KMS-11 (cell line): ENCODE measurements at regions not wholly inside any gene's neighbourhood (a gene's known extent, or its start where the extent isn't known, plus 50 kb on each side); places are given as distances from the start of the nearest gene placed in this dataset.

Source experiments
- H2AFZ ChIP-seq: fragments of 200-600 bp; sonication (generic); 2 replicates; pipeline ENCODE4 v1.6.1; 2016; ENCODE audit warnings: antibody characterized with exemption, mixed run types, low read depth
- H3K27ac ChIP-seq: fragments of 200-600 bp; sonication (generic); 2 replicates; pipeline ENCODE4 v1.6.1; 2016; ENCODE audit warnings: mild to moderate bottlenecking, mixed run types
- H3K27me3 ChIP-seq: fragments of 200-600 bp; sonication (generic); 2 replicates; pipeline ENCODE4 v1.6.1; 2017; ENCODE audit warnings: mild to moderate bottlenecking, low read depth, mixed run types, moderate library complexity; ENCODE audit not compliant: insufficient read depth
- H3K36me3 ChIP-seq: fragments of 200-600 bp; sonication (generic); 2 replicates; pipeline ENCODE4 v1.6.1; 2017; ENCODE audit warnings: mild to moderate bottlenecking, mixed run types; ENCODE audit not compliant: insufficient read depth
- H3K4me1 ChIP-seq: fragments of 200-600 bp; sonication (generic); 2 replicates; pipeline ENCODE4 v1.6.1; 2016; ENCODE audit warnings: mild to moderate bottlenecking, low read depth, mixed run types; ENCODE audit not compliant: poor library complexity, severe bottlenecking
- H3K4me2 ChIP-seq: fragments of 200-600 bp; sonication (generic); 2 replicates; pipeline ENCODE4 v1.7.0; 2016; ENCODE audit warnings: mild to moderate bottlenecking, mixed run types
- H3K4me3 ChIP-seq: fragments of 200-600 bp; sonication (generic); IDR thresholded peaks from 2 replicates; pipeline ENCODE4 v1.6.1; 2017; ENCODE audit warnings: low read depth, low read length, mixed read lengths; ENCODE audit not compliant: insufficient read depth
- H3K79me2 ChIP-seq: fragments of 200-600 bp; sonication (generic); 2 replicates; pipeline ENCODE4 v1.6.1; 2016; ENCODE audit warnings: low read depth, mixed run types; ENCODE audit not compliant: insufficient read depth
- H3K9ac ChIP-seq: fragments of 200-600 bp; sonication (generic); 2 replicates; pipeline ENCODE4 v1.6.1; 2016; ENCODE audit warnings: mild to moderate bottlenecking, mixed run types
- H4K20me1 ChIP-seq: fragments of 200-600 bp; sonication (generic); 2 replicates; pipeline ENCODE4 v1.6.1; 2016; ENCODE audit warnings: mild to moderate bottlenecking, mixed run types; ENCODE audit not compliant: insufficient read depth
- TF ChIP-seq, protein P1 (sequence below): fragments of 200-600 bp; sonication (generic); conservative IDR thresholded peaks from 2 replicates; pipeline ENCODE4 v1.6.1; 2017; ENCODE audit warnings: low read depth, mild to moderate bottlenecking, antibody characterized with exemption, low read length, moderate library complexity, mixed read lengths

DNA sequence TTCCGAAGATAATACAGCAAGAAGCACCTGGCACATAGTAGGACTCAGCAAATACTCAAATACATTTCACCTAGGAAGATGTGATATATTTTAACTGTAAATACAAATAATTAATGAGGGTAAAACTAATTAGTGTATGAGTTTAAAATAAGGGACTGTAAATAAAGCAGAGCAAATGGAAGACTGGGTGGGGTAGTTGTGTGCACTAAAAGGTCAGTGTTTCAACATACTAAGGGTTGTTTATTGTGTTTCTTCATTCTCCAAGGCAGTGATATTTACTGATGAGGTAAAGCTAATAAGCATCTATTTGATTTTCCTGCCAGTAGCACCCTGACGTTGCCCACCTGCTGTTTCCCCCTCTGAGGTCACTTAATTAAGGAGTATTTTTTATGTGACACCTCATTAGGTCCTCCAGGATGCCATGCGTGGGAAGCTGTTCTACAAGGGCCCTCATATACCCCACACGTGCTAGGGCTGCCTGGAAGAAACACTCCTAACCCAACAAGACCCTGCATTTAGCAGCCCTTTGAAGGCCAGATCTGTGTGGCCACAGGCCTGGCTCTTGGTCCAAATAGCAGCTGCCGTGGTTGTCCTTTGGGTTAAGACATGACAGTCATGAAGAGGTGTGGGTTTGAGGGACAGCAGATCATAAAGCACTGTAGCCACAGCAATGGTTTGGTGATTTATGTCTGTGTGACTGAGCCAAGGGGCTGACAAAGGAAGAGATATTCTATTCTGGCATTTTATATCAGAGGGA lies 97.5 kb upstream of the RPS23 start:
- Histone ChIP-seq H3K4me3 (no peak overlapping the region), H4K20me1 (no peaks in the 10 kb centered on the region), H3K36me3 (no peaks in the 10 kb centered on the region), H3K27me3 (no peaks in the 10 kb centered on the region), H2AFZ (peak overlapping the region; percentile 56), H3K4me2 (peak overlapping the region; percentile 82), H3K27ac (peak overlapping the region; percentile 96), H3K9ac (no peak overlapping the region; the same call in 1 of the 2 replicates), H3K79me2 (no peaks in the 10 kb centered on the region), H3K4me1 (peaks cover 51% of the 10 kb centered on the region)
- TF ChIP-seq, protein P1, sequence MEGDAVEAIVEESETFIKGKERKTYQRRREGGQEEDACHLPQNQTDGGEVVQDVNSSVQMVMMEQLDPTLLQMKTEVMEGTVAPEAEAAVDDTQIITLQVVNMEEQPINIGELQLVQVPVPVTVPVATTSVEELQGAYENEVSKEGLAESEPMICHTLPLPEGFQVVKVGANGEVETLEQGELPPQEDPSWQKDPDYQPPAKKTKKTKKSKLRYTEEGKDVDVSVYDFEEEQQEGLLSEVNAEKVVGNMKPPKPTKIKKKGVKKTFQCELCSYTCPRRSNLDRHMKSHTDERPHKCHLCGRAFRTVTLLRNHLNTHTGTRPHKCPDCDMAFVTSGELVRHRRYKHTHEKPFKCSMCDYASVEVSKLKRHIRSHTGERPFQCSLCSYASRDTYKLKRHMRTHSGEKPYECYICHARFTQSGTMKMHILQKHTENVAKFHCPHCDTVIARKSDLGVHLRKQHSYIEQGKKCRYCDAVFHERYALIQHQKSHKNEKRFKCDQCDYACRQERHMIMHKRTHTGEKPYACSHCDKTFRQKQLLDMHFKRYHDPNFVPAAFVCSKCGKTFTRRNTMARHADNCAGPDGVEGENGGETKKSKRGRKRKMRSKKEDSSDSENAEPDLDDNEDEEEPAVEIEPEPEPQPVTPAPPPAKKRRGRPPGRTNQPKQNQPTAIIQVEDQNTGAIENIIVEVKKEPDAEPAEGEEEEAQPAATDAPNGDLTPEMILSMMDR: no peak

DNA sequence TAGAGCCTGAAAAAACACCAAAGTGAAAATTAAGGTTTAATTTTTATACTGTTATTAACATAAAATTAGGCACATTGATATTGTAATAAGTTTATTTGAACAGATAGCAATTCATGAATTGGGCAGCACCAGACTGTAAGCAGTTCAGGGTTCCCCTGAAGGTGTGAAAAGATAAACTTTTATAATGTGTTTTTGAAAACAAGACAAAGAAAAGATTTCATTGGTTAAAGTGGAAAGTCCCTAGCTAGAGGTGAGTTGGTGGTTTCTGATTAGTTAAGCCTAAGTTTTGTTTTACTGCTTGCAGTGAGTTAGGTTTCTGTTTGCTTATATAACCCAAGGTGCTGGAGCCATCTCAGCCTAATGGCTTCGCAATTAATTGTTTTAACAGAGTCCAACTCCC lies 96.5 kb upstream of the RPS23 start:
- Histone ChIP-seq H3K27me3 (no peaks in the 10 kb centered on the region), H3K4me1 (peaks cover 51% of the 10 kb centered on the region), H4K20me1 (no peaks in the 10 kb centered on the region), H3K36me3 (no peaks in the 10 kb centered on the region), H3K4me3 (no peak overlapping the region), H3K9ac (peak overlapping the region; percentile 63), H3K79me2 (no peaks in the 10 kb centered on the region), H2AFZ (peak overlapping the region; percentile 42), H3K4me2 (peak overlapping the region; percentile 82), H3K27ac (peak overlapping the region; percentile 96)
- TF ChIP-seq, protein P1: 0 out of 2 replicates have a peak, but pooled peaks have one; percentile 6

DNA sequence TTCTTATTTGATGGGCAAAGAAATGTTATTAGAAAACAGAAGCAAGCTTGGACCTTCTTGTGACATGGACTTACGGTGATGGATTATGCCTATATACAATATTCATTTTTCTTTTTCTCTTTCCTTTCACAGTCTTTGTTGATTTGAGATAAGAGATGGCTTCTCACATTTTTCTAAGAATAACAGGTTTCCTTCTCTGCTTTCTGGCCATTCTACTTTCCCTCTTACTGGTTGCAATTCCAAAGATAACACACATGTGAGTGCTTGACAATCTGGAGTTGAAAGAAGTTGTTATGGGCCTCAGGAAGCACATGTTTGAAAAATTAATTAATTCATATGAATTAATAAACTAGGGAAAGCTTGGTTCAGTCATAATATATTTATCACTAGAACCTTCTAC lies 89.8 kb upstream of the RPS23 start:
- H3K27ac ChIP-seq: no peak overlapping the region
- TF ChIP-seq, protein P1: no peak

DNA sequence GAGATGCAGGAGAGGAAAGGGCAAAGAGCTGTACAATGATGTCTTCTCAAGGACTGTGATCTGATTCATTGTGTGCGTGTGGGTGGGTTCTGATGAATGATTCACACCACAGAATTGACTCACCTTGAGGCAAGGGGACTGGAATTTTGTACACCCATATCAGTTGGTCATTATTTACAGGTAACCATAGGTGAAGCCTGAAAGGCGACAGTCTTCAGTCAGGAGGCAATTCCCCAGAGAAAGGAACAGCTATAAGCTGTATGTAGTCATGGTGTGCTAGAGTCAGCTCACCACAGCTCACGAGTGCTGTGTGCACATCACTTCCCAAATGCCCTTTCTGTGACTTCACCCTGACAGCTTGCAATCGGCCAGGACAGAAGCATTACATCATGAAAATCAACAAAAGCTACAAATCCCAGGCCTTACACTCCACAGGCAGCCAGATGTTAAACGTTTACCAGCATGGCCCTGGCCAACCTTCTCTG lies 87.6 kb upstream of the RPS23 start:
- H3K4me1 ChIP-seq: no peaks in the 10 kb centered on the region
- no peak overlapping the region for H2AFZ ChIP-seq
- H3K4me2 ChIP-seq: no peak overlapping the region
- TF ChIP-seq, protein P1: no peak
- no peaks in the 10 kb centered on the region for H3K79me2 ChIP-seq
- no peak overlapping the region for H3K4me3 ChIP-seq
- no peak overlapping the region for H3K9ac ChIP-seq
- H3K27me3 ChIP-seq: no peaks in the 10 kb centered on the region
- no peaks in the 10 kb centered on the region for H4K20me1 ChIP-seq
- H3K36me3 ChIP-seq: no peaks in the 10 kb centered on the region
- no peak overlapping the region for H3K27ac ChIP-seq

More for the DNA sequence above, 89.8 kb upstream of the RPS23 start:
- Histone ChIP-seq H3K9ac (no peak overlapping the region), H3K4me2 (no peak overlapping the region), H3K4me3 (no peak overlapping the region), H3K79me2 (no peaks in the 10 kb centered on the region), H2AFZ (no peak overlapping the region), H4K20me1 (no peaks in the 10 kb centered on the region), H3K27me3 (no peaks in the 10 kb centered on the region), H3K36me3 (no peaks in the 10 kb centered on the region), H3K4me1 (peaks cover 2% of the 10 kb centered on the region)
